ENCODE measurements at regions not wholly inside any gene's neighbourhood (a gene's known extent, or its start where the extent isn't known, plus 50 kb on each side); places are given as distances from the start of the nearest gene placed in this dataset.
A peak's percentile ranks its signal among the peaks of the same experiment; 100 is the strongest.

DNA sequence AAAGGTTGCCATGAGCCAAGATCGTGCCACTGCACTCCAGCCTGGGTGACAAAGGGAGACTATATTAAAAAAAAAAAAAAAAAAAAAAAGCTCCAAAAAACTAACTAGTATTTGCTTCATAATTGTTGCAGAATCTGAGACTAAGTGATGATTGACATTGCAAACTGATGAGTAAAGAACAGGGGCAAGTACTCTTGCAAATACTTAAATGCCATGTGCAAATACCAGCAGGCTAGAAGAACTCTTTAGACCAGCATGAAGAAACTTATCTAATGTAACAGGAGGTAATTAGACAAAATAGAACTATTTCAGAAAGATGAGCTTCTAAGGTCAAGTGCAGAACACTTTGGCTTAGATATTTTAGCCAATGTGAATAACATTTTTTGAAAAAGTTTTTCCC is 1368.1 kb downstream of the EFNB2 start:
- peaks cover 0 to 16% (median 0%) of the 10 kb centered on the region in 5 donors for H3K27me3 Mint-ChIP-seq
- CTCF ChIA-PET = no interaction called here
- H3K4me1 ChIP-seq (ENCODE audit: control insufficient read depth in 2 of 2, insufficient read depth in 2 of 2, low read length in 2 of 2) = no peaks in the 10 kb centered on the region
- POLR2A ChIA-PET = no interaction called here
- peaks cover 0 to 5% (median 0%) of the 10 kb centered on the region in 11 donors for H3K9me3 Mint-ChIP-seq
- DNase-seq (no peak), ATAC-seq (no peak)
- intact Hi-C loops (cut with micrococcal nuclease) = no loop called here
- H3K4me3 ChIP-seq (ENCODE audit: low read length) = no peak overlapping the region
- no peaks in the 10 kb centered on the region for H3K9me3 ChIP-seq (ENCODE audit: control insufficient read depth in 2 of 3, low read length in 3 of 3)
- H3K27me3 ChIP-seq (ENCODE audit: control insufficient read depth in 2 of 2, insufficient read depth in 2 of 2, low read length in 2 of 2) = no peaks in the 10 kb centered on the region
- peaks cover 0 to 4% (median 0%) of the 10 kb centered on the region in 7 donors for H3K4me1 Mint-ChIP-seq
- no peak overlapping the region for H3K4me3 Mint-ChIP-seq
- H3K36me3 Mint-ChIP-seq = no peaks in the 10 kb centered on the region
- H3K27ac Mint-ChIP-seq = no peak overlapping the region
- no peak overlapping the region for H3K27ac ChIP-seq (ENCODE audit: low read depth, low read length)
- H3K36me3 ChIP-seq (ENCODE audit: control insufficient read depth in 2 of 3, insufficient read depth in 3 of 3, low read length in 3 of 3) = no peaks in the 10 kb centered on the region

DNA sequence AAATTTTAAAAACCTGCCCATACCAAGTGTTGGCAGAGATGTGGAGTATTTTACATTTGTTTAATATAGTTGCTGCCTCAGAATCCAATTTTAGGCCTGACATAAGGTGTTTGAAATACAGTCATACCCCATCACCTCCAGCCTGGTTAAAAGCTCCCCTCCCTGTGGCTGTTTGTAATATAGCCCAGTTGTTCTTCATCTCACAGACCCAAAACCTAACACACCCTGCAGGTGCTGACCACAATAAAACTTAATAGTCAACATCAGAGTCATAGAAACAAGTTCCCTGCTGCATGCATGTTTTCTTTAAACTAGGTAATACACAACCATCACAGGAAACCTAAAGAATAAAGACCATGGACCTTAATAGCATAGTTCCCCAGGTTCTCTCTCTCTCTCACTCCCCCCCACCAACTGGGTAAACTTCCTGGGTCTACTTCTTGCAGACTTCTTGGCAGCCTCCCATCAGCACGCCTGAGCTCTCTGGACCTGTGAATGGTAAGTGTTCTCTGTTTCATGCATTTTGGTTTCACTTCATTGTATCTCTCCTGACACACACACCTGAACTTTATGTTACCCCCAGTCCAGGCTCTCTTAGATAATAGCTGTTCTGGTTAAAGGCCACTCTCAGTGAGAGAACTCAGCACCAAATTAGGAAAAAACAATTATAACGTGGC is 1369.9 kb downstream of the EFNB2 start:
- no peak overlapping the region for H3K27ac ChIP-seq (ENCODE audit: low read depth, low read length)
- Mint-ChIP-seq H3K4me1 (peaks cover 0 to 4% (median 0%) of the 10 kb centered on the region in 7 donors), H3K27me3 (peaks cover 0 to 20% (median 10%) of the 10 kb centered on the region in 5 donors), H3K4me3 (no peak overlapping the region), H3K36me3 (no peaks in the 10 kb centered on the region), H3K27ac (peak overlapping the region in 1 of 9 donors; percentile 5), H3K9me3 (peaks cover 0 to 3% (median 0%) of the 10 kb centered on the region in 11 donors)
- ChIA-PET POLR2A (no interaction called here), CTCF (no interaction called here)
- H3K4me1 ChIP-seq (ENCODE audit: control insufficient read depth in 2 of 2, insufficient read depth in 2 of 2, low read length in 2 of 2) = no peaks in the 10 kb centered on the region
- intact Hi-C loops (cut with micrococcal nuclease) = no loop called here
- no peaks in the 10 kb centered on the region for H3K27me3 ChIP-seq (ENCODE audit: control insufficient read depth in 2 of 2, insufficient read depth in 2 of 2, low read length in 2 of 2)
- H3K9me3 ChIP-seq (ENCODE audit: control insufficient read depth in 2 of 3, low read length in 3 of 3) = no peaks in the 10 kb centered on the region
- H3K36me3 ChIP-seq (ENCODE audit: control insufficient read depth in 2 of 3, insufficient read depth in 3 of 3, low read length in 3 of 3) = no peaks in the 10 kb centered on the region
- no peak overlapping the region for H3K4me3 ChIP-seq (ENCODE audit: low read length)
- peak; percentile 50 for ATAC-seq
- peak in 1 of 9 donors; percentile 20 for DNase-seq

GRCh38 chr13:105159841-105160240 is 1375.6 kb downstream of the EFNB2 start:
- no peaks in the 10 kb centered on the region for H3K4me1 ChIP-seq (ENCODE audit: control insufficient read depth in 2 of 2, insufficient read depth in 2 of 2, low read length in 2 of 2)
- no peak for ATAC-seq
- H3K36me3 Mint-ChIP-seq = no peaks in the 10 kb centered on the region
- H3K27ac ChIP-seq (ENCODE audit: low read depth, low read length) = no peak overlapping the region
- H3K9me3 Mint-ChIP-seq = no peaks in the 10 kb centered on the region
- POLR2A ChIA-PET = no interaction called here
- CTCF ChIA-PET = no interaction called here
- no peaks in the 10 kb centered on the region for H3K9me3 ChIP-seq (ENCODE audit: control insufficient read depth in 2 of 3, low read length in 3 of 3)
- intact Hi-C loops (cut with micrococcal nuclease) = no loop called here
- DNase-seq = no peak
- no peak overlapping the region for H3K4me3 ChIP-seq (ENCODE audit: low read length)
- H3K36me3 ChIP-seq (ENCODE audit: control insufficient read depth in 2 of 3, insufficient read depth in 3 of 3, low read length in 3 of 3) = no peaks in the 10 kb centered on the region
- H3K27me3 ChIP-seq (ENCODE audit: control insufficient read depth in 2 of 2, insufficient read depth in 2 of 2, low read length in 2 of 2) = no peaks in the 10 kb centered on the region
- no peak overlapping the region for H3K4me3 Mint-ChIP-seq
- H3K27me3 Mint-ChIP-seq = peaks cover 0 to 24% (median 10%) of the 10 kb centered on the region in 5 donors
- H3K4me1 Mint-ChIP-seq = no peaks in the 10 kb centered on the region
- no peak overlapping the region for H3K27ac Mint-ChIP-seq

- no peak overlapping the region for H3K27ac Mint-ChIP-seq
- ChIA-PET POLR2A (no interaction called here), CTCF (no interaction called here)
- Histone ChIP-seq H3K4me1 (ENCODE audit: control insufficient read depth in 2 of 2, insufficient read depth in 2 of 2, low read length in 2 of 2) (no peaks in the 10 kb centered on the region), H3K4me3 (ENCODE audit: low read length) (no peak overlapping the region), H3K9me3 (ENCODE audit: control insufficient read depth in 2 of 3, low read length in 3 of 3) (no peaks in the 10 kb centered on the region), H3K27me3 (ENCODE audit: control insufficient read depth in 2 of 2, insufficient read depth in 2 of 2, low read length in 2 of 2) (no peaks in the 10 kb centered on the region), H3K27ac (ENCODE audit: low read depth, low read length) (no peak overlapping the region), H3K36me3 (ENCODE audit: control insufficient read depth in 2 of 3, insufficient read depth in 3 of 3, low read length in 3 of 3) (no peaks in the 10 kb centered on the region)
- no peaks in the 10 kb centered on the region for H3K9me3 Mint-ChIP-seq
- no peak for ATAC-seq
- intact Hi-C loops (cut with micrococcal nuclease) = no loop called here
- no peak overlapping the region for H3K4me3 Mint-ChIP-seq
- no peaks in the 10 kb centered on the region for H3K4me1 Mint-ChIP-seq
- H3K36me3 Mint-ChIP-seq = no peaks in the 10 kb centered on the region
- DNase-seq = no peak
- H3K27me3 Mint-ChIP-seq = peaks cover 0 to 30% (median 13%) of the 10 kb centered on the region in 5 donors
These were observed 1381.9 kb downstream of the EFNB2 start for GRCh38 chr13:105153611-105154010.

GRCh38 chr13:105151639-105152038 is 1383.8 kb downstream of the EFNB2 start:
- H3K4me3 ChIP-seq (ENCODE audit: low read length) = no peak overlapping the region
- Mint-ChIP-seq H3K9me3 (no peaks in the 10 kb centered on the region), H3K4me1 (no peaks in the 10 kb centered on the region), H3K27me3 (peaks cover 0 to 22% (median 7%) of the 10 kb centered on the region in 5 donors), H3K27ac (no peak overlapping the region), H3K36me3 (no peaks in the 10 kb centered on the region), H3K4me3 (no peak overlapping the region)
- intact Hi-C loops (cut with micrococcal nuclease) = no loop called here
- DNase-seq = no peak
- H3K36me3 ChIP-seq (ENCODE audit: control insufficient read depth in 2 of 3, insufficient read depth in 3 of 3, low read length in 3 of 3) = no peaks in the 10 kb centered on the region
- ATAC-seq = no peak
- no peaks in the 10 kb centered on the region for H3K9me3 ChIP-seq (ENCODE audit: control insufficient read depth in 2 of 3, low read length in 3 of 3)
- ChIA-PET POLR2A (no interaction called here), CTCF (no interaction called here)
- no peaks in the 10 kb centered on the region for H3K4me1 ChIP-seq (ENCODE audit: control insufficient read depth in 2 of 2, insufficient read depth in 2 of 2, low read length in 2 of 2)
- H3K27me3 ChIP-seq (ENCODE audit: control insufficient read depth in 2 of 2, insufficient read depth in 2 of 2, low read length in 2 of 2) = no peaks in the 10 kb centered on the region
- H3K27ac ChIP-seq (ENCODE audit: low read depth, low read length) = no peak overlapping the region

DNA sequence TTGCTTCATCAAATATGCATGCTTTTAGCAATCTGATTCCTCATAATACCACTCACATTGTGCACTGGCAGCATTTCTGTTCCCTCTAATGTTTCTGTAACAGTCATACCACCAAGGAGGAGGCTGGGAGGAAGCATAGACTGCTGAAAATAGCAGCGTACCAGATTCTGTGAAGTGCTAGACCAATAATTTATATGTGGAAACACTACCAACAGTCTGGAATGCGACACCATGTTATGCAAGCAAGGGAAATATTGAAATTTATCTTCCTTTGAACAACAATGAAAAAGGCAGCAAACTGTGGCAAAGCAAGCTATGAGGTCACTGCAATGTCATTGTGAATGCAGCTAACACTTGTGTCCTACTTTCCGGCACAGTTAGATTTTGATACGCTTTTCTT is 1388.0 kb downstream of the EFNB2 start:
- Histone ChIP-seq H3K36me3 (ENCODE audit: control insufficient read depth in 2 of 3, insufficient read depth in 3 of 3, low read length in 3 of 3) (no peaks in the 10 kb centered on the region), H3K4me3 (ENCODE audit: low read length) (no peak overlapping the region), H3K9me3 (ENCODE audit: control insufficient read depth in 2 of 3, low read length in 3 of 3) (no peaks in the 10 kb centered on the region), H3K27ac (ENCODE audit: low read depth, low read length) (no peak overlapping the region), H3K27me3 (ENCODE audit: control insufficient read depth in 2 of 2, insufficient read depth in 2 of 2, low read length in 2 of 2) (no peaks in the 10 kb centered on the region), H3K4me1 (ENCODE audit: control insufficient read depth in 2 of 2, insufficient read depth in 2 of 2, low read length in 2 of 2) (no peaks in the 10 kb centered on the region)
- H3K4me3 Mint-ChIP-seq = no peak overlapping the region
- H3K4me1 Mint-ChIP-seq = no peaks in the 10 kb centered on the region
- no peaks in the 10 kb centered on the region for H3K36me3 Mint-ChIP-seq
- intact Hi-C loops (cut with micrococcal nuclease) = no loop called here
- H3K9me3 Mint-ChIP-seq = no peaks in the 10 kb centered on the region
- DNase-seq = no peak
- H3K27me3 Mint-ChIP-seq = peaks cover 0 to 14% (median 7%) of the 10 kb centered on the region in 5 donors
- ATAC-seq = no peak
- CTCF ChIA-PET = no interaction called here
- POLR2A ChIA-PET = no interaction called here
- no peak overlapping the region for H3K27ac Mint-ChIP-seq

DNA sequence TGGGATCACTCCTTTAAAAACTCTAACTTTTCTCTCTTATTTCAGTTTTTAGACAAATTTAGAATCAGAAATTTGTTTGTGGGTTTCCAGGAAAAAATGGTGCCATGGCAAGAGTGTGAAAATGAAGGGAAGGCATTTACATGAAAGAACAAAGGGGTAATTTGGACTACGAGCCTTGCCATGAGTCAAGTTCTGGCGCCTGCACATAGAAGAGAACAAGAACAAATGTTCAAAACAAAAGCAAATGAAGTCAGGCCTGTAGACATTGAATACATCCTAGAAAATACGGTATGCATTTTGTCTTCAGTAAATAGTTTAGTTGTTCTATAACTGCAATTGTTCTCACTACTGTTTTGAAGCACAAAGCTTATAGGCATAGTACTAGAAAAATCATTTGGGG is 1390.5 kb downstream of the EFNB2 start:
- Histone ChIP-seq H3K4me1 (ENCODE audit: control insufficient read depth in 2 of 2, insufficient read depth in 2 of 2, low read length in 2 of 2) (no peaks in the 10 kb centered on the region), H3K4me3 (ENCODE audit: low read length) (no peak overlapping the region), H3K27ac (ENCODE audit: low read depth, low read length) (no peak overlapping the region), H3K9me3 (ENCODE audit: control insufficient read depth in 2 of 3, low read length in 3 of 3) (no peaks in the 10 kb centered on the region), H3K27me3 (ENCODE audit: control insufficient read depth in 2 of 2, insufficient read depth in 2 of 2, low read length in 2 of 2) (no peaks in the 10 kb centered on the region), H3K36me3 (ENCODE audit: control insufficient read depth in 2 of 3, insufficient read depth in 3 of 3, low read length in 3 of 3) (no peaks in the 10 kb centered on the region)
- Mint-ChIP-seq H3K4me1 (peaks cover 3 to 9% (median 8%) of the 10 kb centered on the region in 7 donors), H3K4me3 (no peak overlapping the region), H3K9me3 (no peaks in the 10 kb centered on the region), H3K27ac (no peak overlapping the region), H3K36me3 (no peaks in the 10 kb centered on the region), H3K27me3 (peaks cover 0 to under 1% (median 0%) of the 10 kb centered on the region in 5 donors)
- intact Hi-C loops (cut with micrococcal nuclease) = loop anchor here in 1 of 2 donors (5.0 kb wide), 1 partner anchor 57 kb away; no protein-coding TSS in a partner anchor
- no peak for ATAC-seq
- DNase-seq = no peak
- POLR2A ChIA-PET = no interaction called here
- CTCF ChIA-PET = no interaction called here
